Heart right ventricle (tissue), 16 donors: ENCODE measurements at regions not wholly inside any gene's neighbourhood (a gene's known extent, or its start where the extent isn't known, plus 50 kb on each side); places are given as distances from the start of the nearest gene placed in this dataset.

ENCODE experiments used
- ATAC-seq, 8 donors: fragments of 200-7000 bp; cut with Tn5 transposase; one replicate each; pipeline ENCODE4 v1.9.1; 2020; ENCODE audit warnings: mild to moderate bottlenecking in 8 of 8, moderate library complexity in 8 of 8, moderate number of reproducible peaks in 1 of 8
- DNase-seq, 2 donors: peaks; one replicate each; pipeline ENCODE4 v3.0.0-alpha.2; 2020
- H3K27ac ChIP-seq, 10 donors: fragments of 200-600 bp; sonication (generic) in 2 of 10; one replicate each; pipeline versions ENCODE4 v1.5.0 to v1.8.0; 2020 to 2022; ENCODE audit warnings: mild to moderate bottlenecking in 3 of 10
- H3K27me3 ChIP-seq, 7 donors: fragments of 200-600 bp; one replicate each; pipeline ENCODE4 v1.8.0; 2021 to 2022; ENCODE audit warnings: mild to moderate bottlenecking in 2 of 7
- H3K36me3 ChIP-seq, 9 donors: fragments of 200-600 bp; sonication (generic) in 1 of 9; one replicate each; pipeline versions ENCODE4 v1.5.0 to v1.8.0; 2020 to 2022; ENCODE audit warnings: mild to moderate bottlenecking in 2 of 9
- H3K4me1 ChIP-seq, 9 donors: fragments of 200-600 bp; sonication (generic) in 1 of 9; one replicate each; pipeline versions ENCODE4 v1.5.0 to v1.8.0; 2020 to 2022; ENCODE audit warnings: mild to moderate bottlenecking in 4 of 9
- H3K4me3 ChIP-seq, 10 donors: fragments of 200-600 bp; sonication (generic) in 2 of 10; one replicate each; pipeline versions ENCODE4 v1.5.0 to v1.8.0; 2020 to 2022; ENCODE audit warnings: mild to moderate bottlenecking in 7 of 10, moderate library complexity in 2 of 10
- H3K9me3 ChIP-seq, 11 donors: fragments of 200-600 bp in 10 of 11; sonication (generic) in 2 of 11; one replicate each; pipeline versions ENCODE4 v1.5.0 to v1.8.0; 2013 to 2022; ENCODE audit warnings: mild to moderate bottlenecking in 2 of 11, control low read depth in 1 of 11, moderate library complexity in 1 of 11
- WGBS, 2 donors: extraction: QIAGEN DNeasy Blood & Tissue Kit; methylation state at CpG; one replicate each; pipeline ENCODE4 v1.1.7; 2013; ENCODE audit warnings: inconsistent platforms in 1 of 2; 5-methylcytosine and 5-hydroxymethylcytosine counted together
- intact Hi-C, 10 donors: fragments of 100-400 bp; cut with DNase I; formaldehyde crosslinking; loops; one replicate each; pipeline versions ENCODE4 v1.11.1 to v1.14.2; 2022
- TF ChIP-seq, protein P1 (sequence below), 9 donors: fragments of 200-600 bp; sonication (generic) in 2 of 9; IDR thresholded peaks; one replicate each; pipeline versions ENCODE4 v1.5.0 to v1.8.0; 2021 to 2022; ENCODE audit warnings: antibody characterized with exemption in 9 of 9, mild to moderate bottlenecking in 5 of 9, moderate library complexity in 1 of 9
- donor health status: Arrhythmogenic right ventricular cardiomyopathy.
- donor health status: ischemic (EF 13 %, LVEDD 7.1; RV severe dilation, severe dysfunction).
- donor health status: healthy with polysubstance abuse.
- donor health status: DM: no; HTN: yes; CAD: no.
- donor health status: DM: no; HTN: no; CAD: no.
- donor health status: ischemic (EF 25% LVEDD 6.9; RV normal size, moderate dysfunction).
- donor health status: ischemic (EF 25% LVEDD 5.7; RV mildly dilated, moderate dysfunction).
- donor health status: healthy.
- donor health status: DM: yes; HTN: yes; CAD: no.
- donor health status: Ischemic cardiomyopathy.
- donor health status: ischemic (EF 35%, LVEDD 5.7; RV mildly dilated, moderate dysfunction).
- donor health status: nonischemic (EF 11% LVEDD 7.7; RV severe dilation, severe dysfunction).
- donor health status: DM: yes; HTN: yes; CAD: no.
- donor health status: PGD.
- donor health status: ischemic (EF 29% LVEDD 5.4; RV normal size, mild dysfunction).
- donor health status: nonischemic (EF 23%, LVEDD 6.1; RV moderate dilation, normal function).

- TF ChIP-seq, protein P1, sequence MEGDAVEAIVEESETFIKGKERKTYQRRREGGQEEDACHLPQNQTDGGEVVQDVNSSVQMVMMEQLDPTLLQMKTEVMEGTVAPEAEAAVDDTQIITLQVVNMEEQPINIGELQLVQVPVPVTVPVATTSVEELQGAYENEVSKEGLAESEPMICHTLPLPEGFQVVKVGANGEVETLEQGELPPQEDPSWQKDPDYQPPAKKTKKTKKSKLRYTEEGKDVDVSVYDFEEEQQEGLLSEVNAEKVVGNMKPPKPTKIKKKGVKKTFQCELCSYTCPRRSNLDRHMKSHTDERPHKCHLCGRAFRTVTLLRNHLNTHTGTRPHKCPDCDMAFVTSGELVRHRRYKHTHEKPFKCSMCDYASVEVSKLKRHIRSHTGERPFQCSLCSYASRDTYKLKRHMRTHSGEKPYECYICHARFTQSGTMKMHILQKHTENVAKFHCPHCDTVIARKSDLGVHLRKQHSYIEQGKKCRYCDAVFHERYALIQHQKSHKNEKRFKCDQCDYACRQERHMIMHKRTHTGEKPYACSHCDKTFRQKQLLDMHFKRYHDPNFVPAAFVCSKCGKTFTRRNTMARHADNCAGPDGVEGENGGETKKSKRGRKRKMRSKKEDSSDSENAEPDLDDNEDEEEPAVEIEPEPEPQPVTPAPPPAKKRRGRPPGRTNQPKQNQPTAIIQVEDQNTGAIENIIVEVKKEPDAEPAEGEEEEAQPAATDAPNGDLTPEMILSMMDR (IDR thresholded peaks at IDR 0.05), result no peak
- H3K27ac ChIP-seq, result no peak overlapping the region
- H3K4me3 ChIP-seq, result no peak overlapping the region
- H3K36me3 ChIP-seq, result no peaks in the 10 kb centered on the region
- no peak for ATAC-seq
- intact Hi-C loops, result no loop called here
- WGBS, 2 donors, result 83 to 86% methylated on average over 2 of the region's 2 CpGs
- H3K9me3 ChIP-seq, result peaks cover 0 to 3% (median 0%) of the 10 kb centered on the region in 11 donors
- DNase-seq, result no peak
- peaks cover 0 to 3% (median 0%) of the 10 kb centered on the region in 9 donors for H3K4me1 ChIP-seq
- peaks cover 0 to 10% (median 0%) of the 10 kb centered on the region in 7 donors for H3K27me3 ChIP-seq
Measured at GRCh38 chr10:117931078-117931477, 115.7 kb downstream of the RAB11FIP2 start.

GRCh38 chr10:117933036-117933435, 113.7 kb downstream of the RAB11FIP2 start:
- DNase-seq (no peak), ATAC-seq (no peak)
- H3K27ac ChIP-seq, result no peak overlapping the region
- 77 to 82% methylated on average over 3 of the region's 3 CpGs for WGBS, 2 donors
- H3K4me1 ChIP-seq, result peaks cover 0 to 11% (median 0%) of the 10 kb centered on the region in 9 donors
- peaks cover 0 to 3% (median 0%) of the 10 kb centered on the region in 11 donors for H3K9me3 ChIP-seq
- no peaks in the 10 kb centered on the region for H3K36me3 ChIP-seq
- H3K4me3 ChIP-seq, result no peak overlapping the region
- TF ChIP-seq, protein P1 (IDR thresholded peaks at IDR 0.05), result no peak
- intact Hi-C loops, result no loop called here
- H3K27me3 ChIP-seq, result peaks cover 0 to 10% (median 0%) of the 10 kb centered on the region in 7 donors

DNA sequence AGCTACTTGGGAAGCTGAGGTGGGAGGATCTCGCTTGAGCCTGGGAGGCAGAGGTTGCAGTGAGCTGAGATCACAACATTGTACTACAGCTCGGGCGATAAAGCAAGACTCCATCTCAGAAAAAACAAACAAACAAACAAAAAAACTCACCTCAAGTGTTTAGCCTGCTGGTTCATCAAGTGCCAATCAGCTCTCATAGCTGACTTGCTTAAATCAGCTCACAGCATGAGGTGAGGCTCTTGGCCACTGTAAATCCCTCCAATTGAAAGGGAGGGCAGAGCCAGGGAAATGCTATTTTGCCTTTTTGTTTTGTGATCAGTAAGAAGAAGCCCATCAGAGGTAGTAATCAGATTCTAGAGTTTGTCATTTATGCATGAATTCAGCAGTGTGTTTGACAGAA, 112.3 kb downstream of the RAB11FIP2 start:
- Histone ChIP-seq H3K36me3 (no peaks in the 10 kb centered on the region), H3K4me1 (peaks cover 0 to 11% (median 0%) of the 10 kb centered on the region in 9 donors), H3K4me3 (no peak overlapping the region), H3K27me3 (peaks cover 0 to 4% (median 0%) of the 10 kb centered on the region in 7 donors), H3K9me3 (peaks cover 0 to 3% (median 0%) of the 10 kb centered on the region in 11 donors), H3K27ac (no peak overlapping the region)
- DNase-seq, result no peak
- WGBS, 2 donors, result 60 to 69% methylated on average over 3 of the region's 3 CpGs
- intact Hi-C loops, result no loop called here
- no peak for ATAC-seq
- TF ChIP-seq, protein P1 (IDR thresholded peaks at IDR 0.05), result no peak

GRCh38 chr10:117936141-117936540, 110.6 kb downstream of the RAB11FIP2 start:
- peaks cover 0 to 11% (median 0%) of the 10 kb centered on the region in 9 donors for H3K4me1 ChIP-seq
- peaks cover 0 to 1% (median 0%) of the 10 kb centered on the region in 11 donors for H3K9me3 ChIP-seq
- no peaks in the 10 kb centered on the region for H3K27me3 ChIP-seq
- H3K36me3 ChIP-seq, result no peaks in the 10 kb centered on the region
- peak in 1 of 2 donors; percentile 47 for DNase-seq
- 16 to 50% methylated on average over 9 of the region's 9 CpGs for WGBS, 2 donors
- peak overlapping the region in 7 of 10 donors; percentile 26 to 66 (median 39) for H3K27ac ChIP-seq
- intact Hi-C loops, result no loop called here
- TF ChIP-seq, protein P1 (IDR thresholded peaks at IDR 0.05), result no peak
- peak; percentile 87 to 96 (median 92) for ATAC-seq
- no peak overlapping the region for H3K4me3 ChIP-seq
